ENCODE measurements at regions not wholly inside any gene's neighbourhood (a gene's known extent, or its start where the extent isn't known, plus 50 kb on each side); places are given as distances from the start of the nearest gene placed in this dataset.

DNA sequence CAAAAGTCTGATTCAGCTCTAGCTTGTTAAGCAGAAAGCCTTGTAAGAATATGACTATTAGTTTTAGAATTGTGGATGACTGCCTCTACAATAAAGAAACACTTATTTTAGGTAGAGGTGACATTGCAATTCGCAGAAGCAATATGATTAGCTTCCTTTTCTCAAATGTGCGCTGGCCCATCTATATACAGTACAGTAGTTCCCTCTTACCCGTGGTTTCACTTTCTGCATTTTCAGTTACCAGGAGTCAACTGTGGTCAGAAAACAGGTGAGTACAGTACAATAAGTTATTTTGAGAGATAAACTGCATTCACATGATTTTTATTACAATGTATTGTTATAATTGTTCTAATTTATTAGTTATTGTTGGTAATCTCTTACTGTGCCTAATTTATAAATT is 405.1 kb downstream of the GPD2 start:
- peaks cover 8% of the 10 kb centered on the region; the same call in 2 of the 3 replicates for H3K4me1 Mint-ChIP-seq

More for the DNA sequence above, 405.1 kb downstream of the GPD2 start:
- no peaks in the 10 kb centered on the region for H4K20me1 ChIP-seq (replicated peaks; ENCODE audit: insufficient read depth)
- Mint-ChIP-seq H3K36me3 (ENCODE audit: low read depth) (no peaks in the 10 kb centered on the region), H3K4me3 (no peak overlapping the region), H3K27me3 (ENCODE audit: insufficient read depth, low read depth, poor library complexity) (peaks cover 3% of the 10 kb centered on the region), H3K9me3 (no peaks in the 10 kb centered on the region), H3K27ac (no peak overlapping the region)
- no peak for ATAC-seq
- no peak overlapping the region for H3K4me3 ChIP-seq
- no peak overlapping the region for H3K27ac ChIP-seq (ENCODE audit: low read depth)
- no peak overlapping the region for H3K4me2 ChIP-seq
- H2AFZ ChIP-seq: no peak overlapping the region
- H3K36me3 ChIP-seq (ENCODE audit: insufficient read depth): no peaks in the 10 kb centered on the region
- H3K9me2 ChIP-seq (ENCODE audit: insufficient read depth): no peaks in the 10 kb centered on the region
- H3K27me3 ChIP-seq (ENCODE audit: insufficient read depth): no peaks in the 10 kb centered on the region
- DNase-seq (ENCODE audit: low spot score): no peak
- H3K79me2 ChIP-seq (replicated peaks; ENCODE audit: insufficient read depth): no peaks in the 10 kb centered on the region
- no peaks in the 10 kb centered on the region for H3F3A ChIP-seq (replicated peaks; ENCODE audit: low read depth)
- no peak for TF ChIP-seq POLR2AphosphoS5 (IDR thresholded peaks at IDR 0.05; ENCODE audit: low read depth)
- TF ChIP-seq ETS1 (IDR thresholded peaks at IDR 0.05): no peak
- TF ChIP-seq EZH2phosphoT487 (IDR thresholded peaks at IDR 0.05; ENCODE audit: unreplicated experiment): no peak
- TF ChIP-seq STAT1 (IDR thresholded peaks at IDR 0.05; ENCODE audit: unreplicated experiment): no peak
- no peak for TF ChIP-seq JUNB (IDR thresholded peaks at IDR 0.05; ENCODE audit: unreplicated experiment)
- no peak for TF ChIP-seq CTCF (conservative IDR thresholded peaks at IDR 0.05; ENCODE audit: low read depth in 2 of 2)
- TF ChIP-seq, protein P1, sequence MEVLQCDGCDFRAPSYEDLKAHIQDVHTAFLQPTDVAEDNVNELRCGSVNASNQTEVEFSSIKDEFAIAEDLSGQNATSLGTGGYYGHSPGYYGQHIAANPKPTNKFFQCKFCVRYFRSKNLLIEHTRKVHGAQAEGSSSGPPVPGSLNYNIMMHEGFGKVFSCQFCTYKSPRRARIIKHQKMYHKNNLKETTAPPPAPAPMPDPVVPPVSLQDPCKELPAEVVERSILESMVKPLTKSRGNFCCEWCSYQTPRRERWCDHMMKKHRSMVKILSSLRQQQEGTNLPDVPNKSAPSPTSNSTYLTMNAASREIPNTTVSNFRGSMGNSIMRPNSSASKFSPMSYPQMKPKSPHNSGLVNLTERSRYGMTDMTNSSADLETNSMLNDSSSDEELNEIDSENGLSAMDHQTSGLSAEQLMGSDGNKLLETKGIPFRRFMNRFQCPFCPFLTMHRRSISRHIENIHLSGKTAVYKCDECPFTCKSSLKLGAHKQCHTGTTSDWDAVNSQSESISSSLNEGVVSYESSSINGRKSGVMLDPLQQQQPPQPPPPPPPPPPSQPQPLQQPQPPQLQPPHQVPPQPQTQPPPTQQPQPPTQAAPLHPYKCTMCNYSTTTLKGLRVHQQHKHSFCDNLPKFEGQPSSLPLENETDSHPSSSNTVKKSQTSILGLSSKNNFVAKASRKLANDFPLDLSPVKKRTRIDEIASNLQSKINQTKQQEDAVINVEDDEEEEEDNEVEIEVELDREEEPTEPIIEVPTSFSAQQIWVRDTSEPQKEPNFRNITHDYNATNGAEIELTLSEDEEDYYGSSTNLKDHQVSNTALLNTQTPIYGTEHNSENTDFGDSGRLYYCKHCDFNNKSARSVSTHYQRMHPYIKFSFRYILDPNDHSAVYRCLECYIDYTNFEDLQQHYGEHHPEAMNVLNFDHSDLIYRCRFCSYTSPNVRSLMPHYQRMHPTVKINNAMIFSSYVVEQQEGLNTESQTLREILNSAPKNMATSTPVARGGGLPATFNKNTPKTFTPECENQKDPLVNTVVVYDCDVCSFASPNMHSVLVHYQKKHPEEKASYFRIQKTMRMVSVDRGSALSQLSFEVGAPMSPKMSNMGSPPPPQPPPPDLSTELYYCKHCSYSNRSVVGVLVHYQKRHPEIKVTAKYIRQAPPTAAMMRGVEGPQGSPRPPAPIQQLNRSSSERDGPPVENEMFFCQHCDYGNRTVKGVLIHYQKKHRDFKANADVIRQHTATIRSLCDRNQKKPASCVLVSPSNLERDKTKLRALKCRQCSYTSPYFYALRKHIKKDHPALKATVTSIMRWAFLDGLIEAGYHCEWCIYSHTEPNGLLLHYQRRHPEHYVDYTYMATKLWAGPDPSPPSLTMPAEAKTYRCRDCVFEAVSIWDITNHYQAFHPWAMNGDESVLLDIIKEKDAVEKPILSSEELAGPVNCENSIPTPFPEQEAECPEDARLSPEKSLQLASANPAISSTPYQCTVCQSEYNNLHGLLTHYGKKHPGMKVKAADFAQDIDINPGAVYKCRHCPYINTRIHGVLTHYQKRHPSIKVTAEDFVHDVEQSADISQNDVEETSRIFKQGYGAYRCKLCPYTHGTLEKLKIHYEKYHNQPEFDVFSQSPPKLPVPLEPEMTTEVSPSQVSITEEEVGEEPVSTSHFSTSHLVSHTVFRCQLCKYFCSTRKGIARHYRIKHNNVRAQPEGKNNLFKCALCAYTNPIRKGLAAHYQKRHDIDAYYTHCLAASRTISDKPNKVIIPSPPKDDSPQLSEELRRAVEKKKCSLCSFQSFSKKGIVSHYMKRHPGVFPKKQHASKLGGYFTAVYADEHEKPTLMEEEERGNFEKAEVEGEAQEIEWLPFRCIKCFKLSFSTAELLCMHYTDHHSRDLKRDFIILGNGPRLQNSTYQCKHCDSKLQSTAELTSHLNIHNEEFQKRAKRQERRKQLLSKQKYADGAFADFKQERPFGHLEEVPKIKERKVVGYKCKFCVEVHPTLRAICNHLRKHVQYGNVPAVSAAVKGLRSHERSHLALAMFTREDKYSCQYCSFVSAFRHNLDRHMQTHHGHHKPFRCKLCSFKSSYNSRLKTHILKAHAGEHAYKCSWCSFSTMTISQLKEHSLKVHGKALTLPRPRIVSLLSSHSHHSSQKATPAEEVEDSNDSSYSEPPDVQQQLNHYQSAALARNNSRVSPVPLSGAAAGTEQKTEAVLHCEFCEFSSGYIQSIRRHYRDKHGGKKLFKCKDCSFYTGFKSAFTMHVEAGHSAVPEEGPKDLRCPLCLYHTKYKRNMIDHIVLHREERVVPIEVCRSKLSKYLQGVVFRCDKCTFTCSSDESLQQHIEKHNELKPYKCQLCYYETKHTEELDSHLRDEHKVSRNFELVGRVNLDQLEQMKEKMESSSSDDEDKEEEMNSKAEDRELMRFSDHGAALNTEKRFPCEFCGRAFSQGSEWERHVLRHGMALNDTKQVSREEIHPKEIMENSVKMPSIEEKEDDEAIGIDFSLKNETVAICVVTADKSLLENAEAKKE (CRISPR knock-in tag; IDR thresholded peaks at IDR 0.05): no peak
- no peak for TF ChIP-seq NANOG (IDR thresholded peaks at IDR 0.05; ENCODE audit: borderline replicate concordance)
- no peak for TF ChIP-seq ZNF114 (CRISPR knock-in tag; IDR thresholded peaks at IDR 0.05)
- no peak for TF ChIP-seq CREB1 (CRISPR knock-in tag; IDR thresholded peaks at IDR 0.05; ENCODE audit: low read depth)
- peaks cover 5% of the 10 kb centered on the region; the same call in 1 of the 2 replicates for H3K4me1 ChIP-seq (ENCODE audit: insufficient read depth)
